Neural progenitor cell (in vitro differentiated cells): ENCODE measurements at regions not wholly inside any gene's neighbourhood (a gene's known extent, or its start where the extent isn't known, plus 50 kb on each side); places are given as distances from the start of the nearest gene placed in this dataset.

ENCODE experiments used
- CTCF ChIP-seq: fragments of 200-600 bp; sonication (generic); IDR thresholded peaks from 2 replicates; pipeline ENCODE4 v1.5.1; 2017; ENCODE audit warnings: antibody characterized with exemption, mild to moderate bottlenecking
- EZH2 ChIP-seq: fragments of 200-600 bp; sonication (generic); IDR thresholded peaks from 2 replicates; pipeline ENCODE4 v1.6.1; 2017; ENCODE audit warnings: antibody characterized with exemption, mild to moderate bottlenecking, moderate library complexity

GRCh38 chr1:81329041-81329440, 471.7 kb upstream of the ADGRL2 start:
- TF ChIP-seq CTCF (no peak), EZH2 (no peak)
